Lower lobe of right lung (tissue), 2 donors: ENCODE measurements at regions not wholly inside any gene's neighbourhood (a gene's known extent, or its start where the extent isn't known, plus 50 kb on each side); places are given as distances from the start of the nearest gene placed in this dataset.

Experiments used
- ATAC-seq, 2 donors: fragments of 200-7000 bp; cut with Tn5 transposase; one replicate each; pipeline ENCODE4 v1.9.1; 2020 to 2022; ENCODE audit warnings: mild to moderate bottlenecking in 2 of 2, moderate library complexity in 2 of 2
- DNase-seq: peaks from one replicate; pipeline ENCODE4 v3.0.0-alpha.2; 2020
- H3K27ac ChIP-seq: fragments of 200-600 bp; one replicate; pipeline ENCODE4 v1.8.0; 2022
- H3K27me3 ChIP-seq: fragments of 200-600 bp; one replicate; pipeline ENCODE4 v1.8.0; 2022; ENCODE audit warnings: low read depth
- H3K36me3 ChIP-seq: fragments of 200-600 bp; one replicate; pipeline ENCODE4 v1.8.0; 2022; ENCODE audit warnings: mild to moderate bottlenecking
- H3K4me1 ChIP-seq: fragments of 200-600 bp; one replicate; pipeline ENCODE4 v1.8.0; 2022
- H3K4me3 ChIP-seq: fragments of 200-600 bp; one replicate; pipeline ENCODE4 v1.8.0; 2022; ENCODE audit warnings: mild to moderate bottlenecking
- H3K9me3 ChIP-seq: fragments of 200-600 bp; one replicate; pipeline ENCODE4 v1.8.0; 2022
- intact Hi-C: fragments of 100-400 bp; cut with DNase I; formaldehyde crosslinking; loops from one replicate; pipeline ENCODE4 v1.11.0; 2022
- TF ChIP-seq, protein P1 (sequence below): fragments of 200-600 bp; IDR thresholded peaks from one replicate; pipeline ENCODE4 v1.8.0; 2022; ENCODE audit warnings: antibody characterized with exemption, mild to moderate bottlenecking
- donor health status: DM: no; HTN: yes; CAD: no; lungs with severe emphysema.

GRCh38 chr12:60393093-60393492 is 797.3 kb downstream of the SLC16A7 start:
- no peak overlapping the region for H3K4me3 ChIP-seq
- TF ChIP-seq, protein P1, sequence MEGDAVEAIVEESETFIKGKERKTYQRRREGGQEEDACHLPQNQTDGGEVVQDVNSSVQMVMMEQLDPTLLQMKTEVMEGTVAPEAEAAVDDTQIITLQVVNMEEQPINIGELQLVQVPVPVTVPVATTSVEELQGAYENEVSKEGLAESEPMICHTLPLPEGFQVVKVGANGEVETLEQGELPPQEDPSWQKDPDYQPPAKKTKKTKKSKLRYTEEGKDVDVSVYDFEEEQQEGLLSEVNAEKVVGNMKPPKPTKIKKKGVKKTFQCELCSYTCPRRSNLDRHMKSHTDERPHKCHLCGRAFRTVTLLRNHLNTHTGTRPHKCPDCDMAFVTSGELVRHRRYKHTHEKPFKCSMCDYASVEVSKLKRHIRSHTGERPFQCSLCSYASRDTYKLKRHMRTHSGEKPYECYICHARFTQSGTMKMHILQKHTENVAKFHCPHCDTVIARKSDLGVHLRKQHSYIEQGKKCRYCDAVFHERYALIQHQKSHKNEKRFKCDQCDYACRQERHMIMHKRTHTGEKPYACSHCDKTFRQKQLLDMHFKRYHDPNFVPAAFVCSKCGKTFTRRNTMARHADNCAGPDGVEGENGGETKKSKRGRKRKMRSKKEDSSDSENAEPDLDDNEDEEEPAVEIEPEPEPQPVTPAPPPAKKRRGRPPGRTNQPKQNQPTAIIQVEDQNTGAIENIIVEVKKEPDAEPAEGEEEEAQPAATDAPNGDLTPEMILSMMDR, result no peak
- H3K4me1 ChIP-seq, result no peaks in the 10 kb centered on the region
- no peak for DNase-seq
- H3K36me3 ChIP-seq, result no peaks in the 10 kb centered on the region
- ATAC-seq, result no peak
- intact Hi-C loops, result no loop called here
- no peak overlapping the region for H3K27ac ChIP-seq
- no peaks in the 10 kb centered on the region for H3K9me3 ChIP-seq
- no peaks in the 10 kb centered on the region for H3K27me3 ChIP-seq

DNA sequence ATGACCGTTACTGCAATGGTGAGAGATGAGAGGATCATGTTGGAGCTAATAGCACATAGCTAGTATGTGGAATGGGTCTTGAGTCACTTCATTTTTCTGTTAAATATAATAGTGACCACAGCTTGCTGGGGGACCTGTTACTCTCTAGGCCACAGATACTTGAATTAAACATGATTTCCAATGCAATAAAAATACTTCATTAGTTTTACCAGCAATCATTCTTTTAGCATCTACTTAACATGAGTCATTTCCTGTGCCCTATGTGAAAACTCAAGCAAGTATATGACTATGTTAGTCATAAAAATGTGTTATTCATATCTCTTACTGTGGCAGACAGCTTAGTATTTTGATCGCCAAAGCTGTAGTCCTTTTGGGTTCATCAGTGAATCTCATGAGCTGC is 798.8 kb downstream of the SLC16A7 start:
- no peak overlapping the region for H3K4me3 ChIP-seq
- no peak overlapping the region for H3K27ac ChIP-seq
- H3K9me3 ChIP-seq, result no peaks in the 10 kb centered on the region
- DNase-seq (no peak), ATAC-seq (no peak)
- TF ChIP-seq, protein P1, result no peak
- no peaks in the 10 kb centered on the region for H3K36me3 ChIP-seq
- intact Hi-C loops, result no loop called here
- no peaks in the 10 kb centered on the region for H3K4me1 ChIP-seq
- H3K27me3 ChIP-seq, result no peaks in the 10 kb centered on the region

DNA sequence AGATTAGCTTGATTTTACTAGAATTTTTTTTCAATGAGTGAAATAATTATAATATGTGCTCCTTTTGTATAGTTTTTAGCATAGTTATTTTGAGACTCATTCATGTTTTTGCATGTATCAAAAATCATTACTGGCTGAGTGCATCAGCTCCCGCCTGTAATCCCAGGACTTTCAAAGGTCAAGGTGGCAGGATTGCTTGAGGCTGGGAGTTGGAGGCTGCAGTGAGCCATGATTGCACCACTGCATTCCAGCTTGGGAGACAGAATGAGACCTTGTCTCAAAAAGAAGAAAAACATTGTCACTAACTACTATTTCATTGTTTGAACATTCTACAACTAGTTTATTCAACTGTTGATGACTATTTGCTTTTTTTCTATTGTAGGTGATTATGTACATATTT is 802.7 kb downstream of the SLC16A7 start:
- ATAC-seq, result no peak

GRCh38 chr12:60399064-60399463 is 803.2 kb downstream of the SLC16A7 start:
- intact Hi-C loops, result no loop called here
- no peaks in the 10 kb centered on the region for H3K4me1 ChIP-seq
- no peaks in the 10 kb centered on the region for H3K9me3 ChIP-seq
- ATAC-seq, result no peak
- H3K4me3 ChIP-seq, result no peak overlapping the region
- H3K27me3 ChIP-seq, result no peaks in the 10 kb centered on the region
- no peaks in the 10 kb centered on the region for H3K36me3 ChIP-seq
- no peak overlapping the region for H3K27ac ChIP-seq
- no peak for DNase-seq
- TF ChIP-seq, protein P1, result no peak

More for the DNA sequence above, 802.7 kb downstream of the SLC16A7 start:
- no peak for DNase-seq
- Histone ChIP-seq H3K4me3 (no peak overlapping the region), H3K27ac (no peak overlapping the region), H3K9me3 (no peaks in the 10 kb centered on the region), H3K4me1 (no peaks in the 10 kb centered on the region), H3K27me3 (no peaks in the 10 kb centered on the region), H3K36me3 (no peaks in the 10 kb centered on the region)
- TF ChIP-seq, protein P1, result no peak
- intact Hi-C loops, result no loop called here

GRCh38 chr12:60402996-60403395 is 807.2 kb downstream of the SLC16A7 start:
- Histone ChIP-seq H3K27ac (no peak overlapping the region), H3K4me1 (no peaks in the 10 kb centered on the region), H3K27me3 (no peaks in the 10 kb centered on the region), H3K4me3 (no peak overlapping the region), H3K36me3 (no peaks in the 10 kb centered on the region), H3K9me3 (no peaks in the 10 kb centered on the region)
- no peak for DNase-seq
- ATAC-seq, result no peak
- TF ChIP-seq, protein P1, result no peak
- intact Hi-C loops, result no loop called here

- H3K4me3 ChIP-seq, result no peak overlapping the region
- H3K27me3 ChIP-seq, result no peaks in the 10 kb centered on the region
- no peak overlapping the region for H3K27ac ChIP-seq
- TF ChIP-seq, protein P1, result no peak
- no peaks in the 10 kb centered on the region for H3K4me1 ChIP-seq
- ATAC-seq, result no peak
- intact Hi-C loops, result no loop called here
- DNase-seq, result no peak
- H3K36me3 ChIP-seq, result no peaks in the 10 kb centered on the region
- H3K9me3 ChIP-seq, result no peaks in the 10 kb centered on the region
Measured at GRCh38 chr12:60415351-60415750, 819.5 kb downstream of the SLC16A7 start.
